Skeletal muscle satellite cell (primary cell): ENCODE measurements at regions not wholly inside any gene's neighbourhood (a gene's known extent, or its start where the extent isn't known, plus 50 kb on each side); places are given as distances from the start of the nearest gene placed in this dataset.

Experiments
- H3K27me3 ChIP-seq: 2 replicates; pipeline ENCODE4 v1.7.0; 2013; ENCODE audit warnings: low read length; ENCODE audit not compliant: control insufficient read depth, insufficient read depth
- H3K36me3 ChIP-seq: 2 replicates; pipeline ENCODE4 v1.7.0; 2013; ENCODE audit warnings: mild to moderate bottlenecking, control low read depth, low read length; ENCODE audit not compliant: insufficient read depth
- H3K4me1 ChIP-seq: 2 replicates; pipeline ENCODE4 v1.7.0; 2013; ENCODE audit warnings: low read length; ENCODE audit not compliant: control insufficient read depth, insufficient read depth
- H3K4me2 ChIP-seq: 2 replicates; pipeline ENCODE4 v1.7.0; 2013; ENCODE audit warnings: mild to moderate bottlenecking, low read length
- H3K4me3 ChIP-seq: 2 replicates; pipeline ENCODE4 v1.7.0; 2013; ENCODE audit warnings: low read length
- H3K9ac ChIP-seq: 2 replicates; pipeline ENCODE4 v1.7.0; 2013; ENCODE audit warnings: mild to moderate bottlenecking, low read depth, low read length, moderate library complexity
- H3K9me3 ChIP-seq: replicated peaks from 2 replicates; pipeline ENCODE4 v1.7.0; 2013; ENCODE audit warnings: mild to moderate bottlenecking, control low read depth, low read length

- H3K9ac ChIP-seq: peak overlapping the region; percentile 80
- peak overlapping the region; percentile 75 for H3K4me2 ChIP-seq
- no peaks in the 10 kb centered on the region for H3K36me3 ChIP-seq
- no peaks in the 10 kb centered on the region for H3K27me3 ChIP-seq
- H3K9me3 ChIP-seq: no peaks in the 10 kb centered on the region
- H3K4me3 ChIP-seq: peak overlapping the region; percentile 65
- H3K4me1 ChIP-seq: peaks cover 20% of the 10 kb centered on the region
These were observed 111.4 kb upstream of the TTC29 start for GRCh38 chr4:147056940-147057610.

- H3K4me1 ChIP-seq: peaks cover 20% of the 10 kb centered on the region
- H3K4me2 ChIP-seq: peak overlapping the region; percentile 75
- H3K9ac ChIP-seq: peak overlapping the region; percentile 80
- peak overlapping the region; percentile 65 for H3K4me3 ChIP-seq
- no peaks in the 10 kb centered on the region for H3K9me3 ChIP-seq
- H3K27me3 ChIP-seq: no peaks in the 10 kb centered on the region
- no peaks in the 10 kb centered on the region for H3K36me3 ChIP-seq
These were observed 112.0 kb upstream of the TTC29 start for GRCh38 chr4:147057611-147058190.

- Histone ChIP-seq H3K4me1 (peaks cover 20% of the 10 kb centered on the region), H3K9me3 (no peaks in the 10 kb centered on the region), H3K4me3 (no peak overlapping the region), H3K36me3 (no peaks in the 10 kb centered on the region), H3K4me2 (no peak overlapping the region), H3K9ac (no peak overlapping the region), H3K27me3 (no peaks in the 10 kb centered on the region)
These were observed 113.5 kb upstream of the TTC29 start for GRCh38 chr4:147059064-147059731.

DNA sequence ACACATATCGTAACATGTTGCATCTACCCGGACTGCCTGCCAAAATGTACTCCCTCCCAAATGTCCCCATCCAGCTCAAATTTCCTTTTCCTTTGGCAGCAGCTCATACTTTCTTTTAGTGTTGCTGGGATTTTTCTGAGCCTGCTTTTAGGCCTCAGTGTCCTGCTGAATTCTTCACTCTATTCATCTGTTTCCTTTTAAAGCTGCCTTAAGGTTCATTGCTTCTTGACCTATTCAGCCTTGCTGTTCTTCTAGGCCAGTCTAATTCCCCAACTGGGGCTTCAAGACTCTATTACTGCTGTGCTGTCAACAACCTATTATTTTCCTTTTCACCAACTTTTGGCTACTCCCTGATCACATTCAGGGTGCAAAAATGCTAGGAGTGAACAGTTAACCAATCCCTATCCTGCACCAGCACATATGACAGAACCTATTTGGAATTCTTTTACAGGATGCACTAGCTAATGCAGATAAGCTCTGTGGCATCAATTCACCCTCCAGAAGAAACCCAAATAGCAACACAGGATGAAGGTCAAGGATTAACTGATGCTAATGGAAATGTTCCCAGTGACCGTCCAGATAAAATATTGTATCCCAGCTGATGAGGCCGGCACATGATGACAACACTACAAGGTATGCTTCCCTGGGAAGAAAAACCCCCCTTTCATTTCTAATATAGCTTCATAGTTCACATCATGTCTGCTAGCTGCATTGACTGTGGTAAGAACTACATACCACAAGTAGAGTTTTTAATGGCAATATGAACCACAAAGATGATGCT lies 114.7 kb upstream of the TTC29 start:
- no peaks in the 10 kb centered on the region for H3K36me3 ChIP-seq
- no peaks in the 10 kb centered on the region for H3K9me3 ChIP-seq
- H3K4me1 ChIP-seq: peaks cover 20% of the 10 kb centered on the region
- no peak overlapping the region for H3K9ac ChIP-seq
- H3K4me2 ChIP-seq: peak overlapping the region; percentile 5
- no peaks in the 10 kb centered on the region for H3K27me3 ChIP-seq
- H3K4me3 ChIP-seq: no peak overlapping the region

GRCh38 chr4:147064856-147065255 lies 119.2 kb upstream of the TTC29 start:
- Histone ChIP-seq H3K4me2 (no peak overlapping the region), H3K4me1 (peaks cover 8% of the 10 kb centered on the region), H3K4me3 (no peak overlapping the region), H3K27me3 (no peaks in the 10 kb centered on the region), H3K9ac (no peak overlapping the region), H3K36me3 (no peaks in the 10 kb centered on the region), H3K9me3 (no peaks in the 10 kb centered on the region)

DNA sequence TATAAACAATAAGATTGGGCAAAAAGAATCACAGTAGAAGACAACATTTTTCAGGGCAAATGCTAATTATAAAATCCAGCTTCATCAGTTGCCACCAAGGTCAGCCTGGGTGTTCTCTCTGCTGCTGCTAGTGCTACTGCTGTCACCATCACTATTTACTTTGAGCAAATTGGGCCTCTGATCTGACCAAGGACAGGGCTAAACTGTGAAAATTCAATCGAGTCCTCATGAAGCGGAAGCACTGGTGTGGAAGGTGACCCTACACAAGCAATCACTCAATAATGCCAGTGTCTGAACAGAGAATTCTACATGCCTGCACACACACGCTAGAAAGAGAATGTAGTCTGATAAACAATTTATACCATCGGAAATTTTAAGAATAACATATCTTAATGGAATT lies 122.9 kb upstream of the TTC29 start:
- H3K9ac ChIP-seq: no peak overlapping the region
- no peak overlapping the region for H3K4me2 ChIP-seq
- H3K4me3 ChIP-seq: no peak overlapping the region
- no peaks in the 10 kb centered on the region for H3K36me3 ChIP-seq
- H3K27me3 ChIP-seq: peaks cover 4% of the 10 kb centered on the region
- no peaks in the 10 kb centered on the region for H3K9me3 ChIP-seq
- no peaks in the 10 kb centered on the region for H3K4me1 ChIP-seq

GRCh38 chr4:147071209-147071740 lies 125.6 kb upstream of the TTC29 start:
- Histone ChIP-seq H3K36me3 (no peaks in the 10 kb centered on the region), H3K4me1 (no peaks in the 10 kb centered on the region), H3K4me3 (no peak overlapping the region), H3K27me3 (peaks cover 4% of the 10 kb centered on the region), H3K9me3 (no peaks in the 10 kb centered on the region), H3K4me2 (no peak overlapping the region), H3K9ac (no peak overlapping the region)

GRCh38 chr4:147076179-147076578 lies 130.5 kb upstream of the TTC29 start:
- H3K4me3 ChIP-seq: no peak overlapping the region
- peaks cover 4% of the 10 kb centered on the region for H3K27me3 ChIP-seq
- no peaks in the 10 kb centered on the region for H3K4me1 ChIP-seq
- no peaks in the 10 kb centered on the region for H3K36me3 ChIP-seq
- H3K9me3 ChIP-seq: no peaks in the 10 kb centered on the region
- H3K9ac ChIP-seq: no peak overlapping the region
- H3K4me2 ChIP-seq: no peak overlapping the region

- no peak overlapping the region for H3K4me3 ChIP-seq
- H3K9ac ChIP-seq: no peak overlapping the region
- H3K4me1 ChIP-seq: no peaks in the 10 kb centered on the region
- no peaks in the 10 kb centered on the region for H3K36me3 ChIP-seq
- no peaks in the 10 kb centered on the region for H3K9me3 ChIP-seq
- peaks cover 4% of the 10 kb centered on the region for H3K27me3 ChIP-seq
- no peak overlapping the region for H3K4me2 ChIP-seq
These were observed 131.1 kb upstream of the TTC29 start for GRCh38 chr4:147076728-147077127.

DNA sequence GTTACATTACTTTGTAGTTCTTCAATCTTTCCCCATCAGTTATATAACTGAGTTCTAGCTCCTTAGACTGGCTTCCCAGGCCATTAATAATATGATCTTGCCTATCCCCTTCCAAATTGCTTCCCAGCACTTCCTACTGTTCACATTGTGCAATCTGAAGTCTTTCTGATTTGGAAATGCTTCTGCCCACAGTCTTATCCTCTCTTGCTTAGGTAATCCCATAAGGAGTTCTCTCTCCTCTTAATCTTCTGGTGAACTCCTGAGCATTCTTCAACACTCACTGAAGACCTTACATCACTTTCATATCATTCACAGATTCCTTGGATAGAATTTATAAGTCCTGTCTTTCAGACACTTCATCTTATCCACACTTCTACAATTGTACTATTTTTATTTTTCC lies 132.7 kb upstream of the TTC29 start:
- Histone ChIP-seq H3K9ac (no peak overlapping the region), H3K27me3 (no peaks in the 10 kb centered on the region), H3K4me1 (no peaks in the 10 kb centered on the region), H3K4me3 (no peak overlapping the region), H3K4me2 (no peak overlapping the region), H3K9me3 (no peaks in the 10 kb centered on the region), H3K36me3 (no peaks in the 10 kb centered on the region)
